GM12864 (cell line): ENCODE measurements at regions not wholly inside any gene's neighbourhood (a gene's known extent, or its start where the extent isn't known, plus 50 kb on each side); places are given as distances from the start of the nearest gene placed in this dataset.

Source experiments
- DNase-seq: peaks from one replicate; pipeline ENCODE4 v3.0.0-alpha.2; 2011; ENCODE audit warnings: low read depth
- H3K4me3 ChIP-seq: 2 replicates; pipeline ENCODE4 v1.5.1; 2011; ENCODE audit warnings: mild to moderate bottlenecking, low read depth, low read length, control low read depth
- CTCF ChIP-seq: IDR thresholded peaks from 2 replicates; pipeline ENCODE4 v1.5.1; 2011; ENCODE audit warnings: low read depth, mild to moderate bottlenecking, moderate library complexity, low read length, control low read depth, inconsistent platforms; ENCODE audit errors: missing control alignments

GRCh38 chr15:95979286-95979685 is 351.2 kb upstream of the NR2F2 start:
- no peak for TF ChIP-seq CTCF
- DNase-seq = no peak
- H3K4me3 ChIP-seq = no peak overlapping the region

- TF ChIP-seq CTCF = no peak
- H3K4me3 ChIP-seq = no peak overlapping the region
- no peak for DNase-seq
Measured at GRCh38 chr15:95981209-95981608, 349.3 kb upstream of the NR2F2 start.

DNA sequence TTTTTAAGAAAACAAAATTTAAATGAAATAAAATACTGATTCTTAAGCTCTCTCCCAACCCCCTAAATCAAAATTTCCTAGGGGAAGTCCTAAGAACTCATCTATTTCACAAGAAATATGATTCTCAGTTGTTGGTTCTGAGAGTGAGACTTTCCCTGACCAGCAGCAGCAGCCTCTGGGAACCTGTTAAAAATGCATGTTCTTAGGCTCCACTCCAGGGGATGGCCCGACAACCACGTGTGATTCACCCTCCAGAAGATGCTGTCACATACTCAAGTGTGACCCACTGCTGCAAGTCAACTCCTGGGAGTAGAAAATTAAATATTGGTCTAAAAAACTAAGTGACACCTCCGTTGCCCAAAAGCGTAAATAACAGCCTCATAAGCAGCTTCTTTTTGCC is 343.2 kb upstream of the NR2F2 start:
- no peak for TF ChIP-seq CTCF
- H3K4me3 ChIP-seq = no peak overlapping the region
- no peak for DNase-seq

- TF ChIP-seq CTCF = no peak
- no peak for DNase-seq
- no peak overlapping the region for H3K4me3 ChIP-seq
Measured at GRCh38 chr15:95987886-95988573, 342.5 kb upstream of the NR2F2 start.

DNA sequence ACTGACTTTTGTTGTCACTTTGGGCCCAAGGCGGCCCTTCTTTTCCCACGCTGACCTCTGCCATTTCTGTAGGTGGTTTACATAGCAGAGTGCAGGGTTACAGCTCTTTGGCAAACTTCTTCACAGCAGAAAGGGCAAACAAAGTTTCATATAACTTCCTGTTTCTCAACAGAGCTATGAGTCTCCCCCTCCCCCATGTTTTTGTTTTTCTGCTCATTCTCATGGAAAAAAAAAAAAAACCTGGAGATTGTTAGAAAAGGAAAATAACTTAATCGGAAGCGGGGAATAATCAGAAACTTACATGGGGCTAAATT is 342.0 kb upstream of the NR2F2 start:
- no peak for TF ChIP-seq CTCF
- no peak overlapping the region for H3K4me3 ChIP-seq
- DNase-seq = no peak

DNA sequence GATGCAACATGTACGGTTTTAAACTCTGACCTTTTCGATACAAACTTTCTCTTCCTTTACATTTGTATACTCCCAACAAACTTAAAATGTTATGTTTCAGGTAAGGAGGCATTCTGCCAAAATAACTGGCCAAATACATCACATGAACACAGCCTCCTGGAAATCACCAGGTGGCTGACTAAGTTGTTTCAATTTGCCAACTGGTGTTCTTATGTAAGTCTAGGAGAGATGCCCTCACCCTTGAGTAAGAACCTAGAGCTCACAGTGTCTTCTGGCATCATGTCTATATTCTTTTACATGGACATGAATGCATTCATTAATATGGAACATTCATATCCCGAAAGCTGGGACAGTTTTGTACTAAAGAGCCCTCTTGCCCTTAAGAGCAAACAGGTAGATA is 341.1 kb upstream of the NR2F2 start:
- DNase-seq = no peak
- no peak overlapping the region for H3K4me3 ChIP-seq
- TF ChIP-seq CTCF = no peak

GRCh38 chr15:95990833-95991232 is 339.7 kb upstream of the NR2F2 start:
- TF ChIP-seq CTCF = no peak
- DNase-seq = no peak
- H3K4me3 ChIP-seq = no peak overlapping the region
